ENCODE measurements at regions not wholly inside any gene's neighbourhood (a gene's known extent, or its start where the extent isn't known, plus 50 kb on each side); places are given as distances from the start of the nearest gene placed in this dataset.

DNA sequence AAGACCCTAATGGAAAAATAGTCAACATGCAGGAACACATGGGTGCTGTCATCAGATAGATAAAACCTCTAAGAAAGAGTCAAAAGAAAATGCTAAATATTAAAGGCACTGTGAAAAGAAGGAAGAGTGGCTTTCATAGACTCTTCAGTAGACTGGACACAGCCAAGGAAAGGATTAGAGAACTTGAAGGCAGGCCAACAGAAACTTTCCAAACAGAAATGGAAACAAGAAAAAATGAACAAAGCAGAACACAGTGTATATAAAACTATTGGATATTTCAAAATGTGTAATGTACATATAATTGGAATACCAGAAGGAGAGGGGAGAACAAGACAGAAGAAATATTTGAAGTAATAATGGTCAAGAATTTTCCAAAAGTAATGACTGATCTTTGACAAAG lies 431.9 kb downstream of the MATN1 start:
- no peak for TF ChIP-seq ZNF274 (IDR thresholded peaks at IDR 0.05; ENCODE audit: low read depth, low read length)
- no peak for TF ChIP-seq SUZ12 (IDR thresholded peaks at IDR 0.05; ENCODE audit: extremely low read depth, insufficient read depth, insufficient read length)
- TF ChIP-seq YY1 (IDR thresholded peaks at IDR 0.05; ENCODE audit: insufficient read depth, insufficient read length): no peak

Measured in NT2/D1 (cell line).